ENCODE measurements at regions not wholly inside any gene's neighbourhood (a gene's known extent, or its start where the extent isn't known, plus 50 kb on each side); places are given as distances from the start of the nearest gene placed in this dataset.

GRCh38 chr15:69896606-69897005 lies 201.1 kb downstream of the TLE3 start:
- TF ChIP-seq CTCF (conservative IDR thresholded peaks at IDR 0.05 in 1 of 2, IDR thresholded peaks at IDR 0.05 in 1 of 2; ENCODE audit: low read depth in 1 of 2, low read length in 2 of 2) (no peak), EZH2 (IDR thresholded peaks at IDR 0.05; ENCODE audit: low read length, missing control alignments) (no peak)
